IMR-90 (cell line): ENCODE measurements at regions not wholly inside any gene's neighbourhood (a gene's known extent, or its start where the extent isn't known, plus 50 kb on each side); places are given as distances from the start of the nearest gene placed in this dataset.

Experiments
- ATAC-seq: fragments of 200-7000 bp; cut with Tn5 transposase; 2 replicates; pipeline ENCODE4 v1.9.1; 2020; ENCODE audit warnings: low read depth, mild to moderate bottlenecking, moderate library complexity
- BruUV-seq: library from RNA; stranded (reverse); fragments of 400-500 nt; replicated peaks from 2 replicates; lab custom pipeline; 2021; lab: Mats Ljungman, UMichigan
- CTCF ChIA-PET: fragments of 300-600 bp; formaldehyde crosslinking; extraction: SDS; loops from one replicate; lab custom pipeline; 2021; ENCODE audit warnings: antibody characterized with exemption; lab: Yijun Ruan, JAX
- POLR2A ChIA-PET: fragments of 300-600 bp; sonication (Branson Sonifier 250); formaldehyde crosslinking; loops from one replicate; lab custom pipeline; 2022; ENCODE audit warnings: antibody characterized with exemption; ENCODE audit not compliant: unreplicated experiment; lab: Charles Lee
- DNase-seq: peaks from one replicate; pipeline ENCODE4 v3.0.0; 2013
- H2AFZ ChIP-seq: replicated peaks from 2 replicates; pipeline ENCODE3; 2013; ENCODE audit warnings: low read length, mild to moderate bottlenecking; ENCODE audit not compliant: poor library complexity
- H2AK5ac ChIP-seq: 2 replicates; pipeline ENCODE4 v1.6.1; 2013; ENCODE audit warnings: low read depth, low read length, inconsistent platforms
- H2AK9ac ChIP-seq: replicated peaks from 2 replicates; pipeline ENCODE3; 2013; ENCODE audit warnings: mild to moderate bottlenecking, low read depth, low read length, moderate library complexity; ENCODE audit not compliant: poor library complexity
- H2BK120ac ChIP-seq: 2 replicates; pipeline ENCODE4 v1.6.1; 2013; ENCODE audit warnings: low read depth, low read length, inconsistent platforms
- H2BK15ac ChIP-seq: 3 replicates; pipeline ENCODE4 v1.6.1; 2013; ENCODE audit warnings: low read depth, low read length, inconsistent platforms
- H2BK20ac ChIP-seq: 2 replicates; pipeline ENCODE4 v1.6.1; 2013; ENCODE audit warnings: low read depth, mild to moderate bottlenecking, inconsistent platforms, low read length, moderate library complexity
- H2BK5ac ChIP-seq: 2 replicates; pipeline ENCODE4 v1.6.1; 2013; ENCODE audit warnings: mild to moderate bottlenecking, low read depth, low read length, inconsistent platforms; ENCODE audit not compliant: poor library complexity, severe bottlenecking
- H3K14ac ChIP-seq: replicated peaks from 2 replicates; pipeline ENCODE4 v1.6.1; 2013; ENCODE audit warnings: low read depth, low read length, inconsistent platforms
- H3K18ac ChIP-seq: 2 replicates; pipeline ENCODE4 v1.6.1; 2013; ENCODE audit warnings: low read depth, low read length, control low read depth
- H3K23ac ChIP-seq: 2 replicates; pipeline ENCODE4 v1.6.1; 2013; ENCODE audit warnings: low read depth, low read length, inconsistent platforms
- H3K27ac ChIP-seq: 2 replicates; pipeline ENCODE4 v1.5.1; 2013; ENCODE audit warnings: mild to moderate bottlenecking, control low read depth, low read length; ENCODE audit not compliant: insufficient read depth
- H3K27me3 ChIP-seq: 2 replicates; pipeline ENCODE4 v1.6.1; 2013; ENCODE audit warnings: low read length; ENCODE audit not compliant: control insufficient read depth, insufficient read depth
- H3K36me3 ChIP-seq: 2 replicates; pipeline ENCODE4 v1.6.1; 2013; ENCODE audit warnings: low read length, mixed read lengths; ENCODE audit not compliant: control insufficient read depth, insufficient read depth
- H3K4ac ChIP-seq: 2 replicates; pipeline ENCODE4 v1.6.1; 2013; ENCODE audit warnings: low read depth, low read length, inconsistent platforms
- H3K4me1 ChIP-seq: 2 replicates; pipeline ENCODE4 v1.6.1; 2013; ENCODE audit warnings: low read length, mixed read lengths; ENCODE audit not compliant: control insufficient read depth, insufficient read depth
- H3K4me2 ChIP-seq: 2 replicates; pipeline ENCODE4 v1.6.1; 2013; ENCODE audit warnings: low read depth, mild to moderate bottlenecking, control low read depth, low read length, moderate library complexity
- H3K4me3 ChIP-seq: 2 replicates; pipeline ENCODE4 v1.5.1; 2013; ENCODE audit warnings: low read depth, mild to moderate bottlenecking, control low read depth, low read length, moderate library complexity; ENCODE audit not compliant: insufficient read depth
- H3K56ac ChIP-seq: 2 replicates; pipeline ENCODE4 v1.6.1; 2013; ENCODE audit warnings: low read length, inconsistent platforms; ENCODE audit not compliant: insufficient read depth; ENCODE audit errors: extremely low read depth
- H3K79me1 ChIP-seq, 2 experiments: 2 replicates each; pipeline ENCODE4 v1.6.1; 2013; ENCODE audit warnings: low read length in 2 of 2, inconsistent platforms in 1 of 2, low read depth in 1 of 2
- H3K9ac ChIP-seq: 2 replicates; pipeline ENCODE4 v1.6.1; 2013; ENCODE audit warnings: low read depth, low read length, control low read depth
- H3K9me1 ChIP-seq: 2 replicates; pipeline ENCODE4 v1.6.1; 2013; ENCODE audit warnings: low read length, inconsistent platforms; ENCODE audit not compliant: insufficient read depth
- H3K9me3 ChIP-seq: 2 replicates; pipeline ENCODE4 v1.6.1; 2013; ENCODE audit warnings: low read length; ENCODE audit not compliant: control insufficient read depth, insufficient read depth
- H4K20me1 ChIP-seq: 2 replicates; pipeline ENCODE4 v1.6.1; 2013; ENCODE audit warnings: low read length, inconsistent platforms; ENCODE audit not compliant: insufficient read depth
- H4K5ac ChIP-seq: 2 replicates; pipeline ENCODE4 v1.6.1; 2013; ENCODE audit warnings: mild to moderate bottlenecking, low read depth, low read length, control low read depth
- H4K8ac ChIP-seq, 2 experiments: 2 replicates each; pipeline ENCODE4 v1.6.1; 2013; ENCODE audit warnings: low read depth in 2 of 2, low read length in 2 of 2, control low read depth in 1 of 2, inconsistent platforms in 1 of 2
- H4K91ac ChIP-seq: 2 replicates; pipeline ENCODE4 v1.6.1; 2013; ENCODE audit warnings: low read depth, low read length, inconsistent platforms; ENCODE audit not compliant: insufficient read depth
- MAZ ChIP-seq: IDR thresholded peaks from 2 replicates; pipeline ENCODE4 v1.6.1; 2012; ENCODE audit warnings: low read depth, mild to moderate bottlenecking, low read length, improper control_type of control experiment, moderate library complexity, borderline replicate concordance
- POLR2A ChIP-seq: IDR thresholded peaks from 2 replicates; pipeline ENCODE4 v1.6.1; 2012; ENCODE audit warnings: mild to moderate bottlenecking, low read depth, low read length
- WGBS, 2 experiments: methylation state at CpG; one replicate each; pipeline versions ENCODE4 v1.1.5 to v1.1.7; 2013; ENCODE audit warnings: missing lambda C conversion rate in 2 of 2; ENCODE audit not compliant: insufficient read length in 1 of 2; ENCODE audit errors: extremely low coverage in 2 of 2; 5-methylcytosine and 5-hydroxymethylcytosine counted together
- dilution Hi-C: fragments of 300-500 bp; cut with HindIII; formaldehyde crosslinking; loops from one replicate; pipeline ENCODE4 v1.14.3; 2018; ENCODE audit warnings: low sequenced_read_pairs; ENCODE audit not compliant: unreplicated experiment
- in situ Hi-C: fragments of 300-500 bp; cut with MboI; formaldehyde crosslinking; loops from 3 replicates; pipeline ENCODE4 v1.14.3; 2019; ENCODE audit warnings: low sequenced_read_pairs, inconsistent platforms, mixed read lengths
- intact Hi-C: fragments of 100-400 bp; cut with micrococcal nuclease; formaldehyde crosslinking; loops from 2 replicates; pipeline ENCODE4 v1.10.0; 2022

- Histone ChIP-seq H2AK5ac (no peak overlapping the region), H3K56ac (no peak overlapping the region), H3K79me1 (no peaks in the 10 kb centered on the region), H3K36me3 (no peaks in the 10 kb centered on the region), H2BK20ac (no peak overlapping the region), H2AFZ (no peak overlapping the region), H3K9me3 (peaks cover 8% of the 10 kb centered on the region; the same call in 1 of the 2 replicates), H3K4me3 (no peak overlapping the region), H3K9me1 (no peaks in the 10 kb centered on the region), H3K23ac (no peak overlapping the region), H4K8ac (no peak overlapping the region), H2BK5ac (no peak overlapping the region), H2AK9ac (no peak overlapping the region), H3K9ac (no peak overlapping the region), H2BK15ac (no peak overlapping the region), H4K91ac (no peak overlapping the region), H3K18ac (no peak overlapping the region), H4K20me1 (no peaks in the 10 kb centered on the region), H3K4me2 (no peak overlapping the region), H3K27ac (no peak overlapping the region), H3K27me3 (no peaks in the 10 kb centered on the region), H4K5ac (no peak overlapping the region), H3K14ac (no peak overlapping the region), H3K4ac (no peak overlapping the region), H3K4me1 (no peaks in the 10 kb centered on the region), H2BK120ac (no peak overlapping the region)
- POLR2A ChIA-PET = no interaction called here
- no TSS peak for BruUV-seq
- CTCF ChIA-PET = no interaction called here
- in situ Hi-C loops (no loop called here), dilution Hi-C loops (no loop called here), intact Hi-C loops (no loop called here)
- ATAC-seq (no peak), DNase-seq (no peak)
- TF ChIP-seq MAZ (no peak), POLR2A (no peak)
- 20% methylated on average over 3 of the region's 3 CpGs; no CpG with 5 or more reads in 1 of the 2 experiments for WGBS, 2 experiments
Measured at GRCh38 chr19:29413435-29413834, 112.4 kb upstream of the VSTM2B start.
